HG02759 (cell line): ENCODE measurements at regions not wholly inside any gene's neighbourhood (a gene's known extent, or its start where the extent isn't known, plus 50 kb on each side); places are given as distances from the start of the nearest gene placed in this dataset.
"Not testable (repeated sequence)": the region's sequence is repeated elsewhere in the genome, so short reads cannot be mapped to it uniquely, and the experiment has no call there.

Source experiments
- ATAC-seq: cut with Tn5 transposase; IDR thresholded peaks from one replicate; pipeline ENCODE4 v1.9.1; 2021; ENCODE audit warnings: mild to moderate bottlenecking, moderate library complexity; ENCODE audit not compliant: unreplicated experiment

- ATAC-seq: no peak
Observed at GRCh38 chr5:124554746-124555578, 191.5 kb downstream of the ZNF608 start.

GRCh38 chr5:124553911-124554310 lies 192.5 kb downstream of the ZNF608 start:
- no peak for ATAC-seq

GRCh38 chr5:124552526-124552925 lies 193.9 kb downstream of the ZNF608 start:
- no peak for ATAC-seq

- ATAC-seq: no peak
Observed at GRCh38 chr5:124551939-124552279, 194.5 kb downstream of the ZNF608 start.

DNA sequence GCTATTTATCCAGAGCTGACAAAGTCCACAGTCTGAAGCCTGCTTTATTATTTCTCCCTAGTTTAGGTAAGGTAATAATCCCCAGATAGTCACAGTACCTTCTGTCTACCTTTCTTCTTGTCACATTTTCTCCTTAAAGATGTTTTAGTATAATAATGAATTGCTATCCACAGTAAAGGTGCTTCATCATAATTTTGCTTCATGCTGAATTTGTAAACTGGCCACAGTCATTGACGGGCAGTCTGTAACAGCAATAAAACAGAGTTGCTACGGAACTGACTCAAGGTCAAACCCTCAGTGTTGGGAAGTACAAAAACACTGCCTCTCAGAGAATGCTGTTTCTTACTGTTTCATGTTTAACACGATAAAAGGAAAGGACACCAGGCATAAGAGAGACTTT lies 195.7 kb downstream of the ZNF608 start:
- ATAC-seq: no peak

GRCh38 chr5:124549891-124550436 lies 196.5 kb downstream of the ZNF608 start:
- no peak for ATAC-seq

- ATAC-seq: no peak
Observed at GRCh38 chr5:124546643-124547042, 199.8 kb downstream of the ZNF608 start.

GRCh38 chr5:124544366-124545055 lies 201.9 kb downstream of the ZNF608 start:
- ATAC-seq: peak; percentile 96

DNA sequence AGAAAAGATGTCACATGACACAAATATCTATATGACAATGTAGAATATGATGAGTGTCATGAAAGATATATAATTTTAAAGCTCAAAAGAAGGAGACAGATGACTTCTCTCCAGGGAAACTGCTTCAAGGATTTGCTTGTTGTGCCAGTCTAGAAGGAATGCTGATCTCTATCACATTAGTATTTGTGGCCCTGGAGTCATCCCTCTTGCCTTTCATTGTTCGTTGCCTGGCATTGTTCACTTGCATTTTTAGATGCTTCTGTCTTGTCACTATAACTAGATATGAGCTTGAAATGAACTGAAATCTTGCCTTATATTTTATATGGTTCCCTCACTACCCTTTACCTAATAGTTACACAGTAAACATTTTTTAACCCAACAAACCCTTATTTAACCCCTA lies 207.5 kb downstream of the ZNF608 start:
- no peak for ATAC-seq

GRCh38 chr5:124538191-124538590 lies 208.2 kb downstream of the ZNF608 start:
- ATAC-seq: no peak

- no peak for ATAC-seq
Observed at GRCh38 chr5:124537522-124537921, 208.9 kb downstream of the ZNF608 start.

GRCh38 chr5:124537107-124537506 lies 209.3 kb downstream of the ZNF608 start:
- no peak for ATAC-seq

DNA sequence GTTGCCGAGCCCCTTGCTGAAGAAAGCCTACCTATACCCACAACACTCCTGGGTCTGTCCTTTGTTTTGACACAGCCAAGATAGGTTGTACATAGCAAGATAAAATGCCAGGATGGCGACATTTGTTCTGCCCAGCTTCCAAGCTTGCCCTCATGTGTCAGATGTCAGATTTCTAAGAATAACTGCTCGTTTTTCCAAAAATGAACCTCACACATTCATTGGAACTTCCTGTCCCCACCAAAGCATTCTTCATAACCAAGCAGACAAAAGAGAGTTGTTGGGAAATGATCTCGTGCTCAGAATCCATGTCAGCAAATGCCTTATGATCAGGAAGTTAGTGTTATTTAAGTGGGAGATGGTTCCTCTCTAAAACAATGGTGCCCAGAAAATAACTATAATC lies 210.1 kb downstream of the ZNF608 start:
- no peak for ATAC-seq

DNA sequence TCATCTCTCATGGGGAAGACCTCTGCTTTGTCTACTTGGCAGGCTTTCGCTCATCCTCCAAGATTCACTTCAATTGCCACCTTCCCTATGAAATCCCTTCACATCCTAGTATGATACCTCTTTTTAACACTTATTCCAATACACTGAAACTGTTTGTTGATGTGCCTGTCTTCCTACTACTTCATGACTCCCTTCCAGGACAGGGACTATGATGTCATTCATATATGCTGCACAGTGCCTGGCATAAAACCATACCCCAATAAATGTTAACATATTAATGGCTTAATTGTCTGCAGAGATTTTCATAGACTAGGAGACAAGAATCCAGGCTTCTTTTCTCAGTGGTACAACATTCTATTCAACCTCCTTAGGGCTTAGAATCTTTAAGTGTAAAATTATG lies 215.5 kb downstream of the ZNF608 start:
- ATAC-seq: no peak

DNA sequence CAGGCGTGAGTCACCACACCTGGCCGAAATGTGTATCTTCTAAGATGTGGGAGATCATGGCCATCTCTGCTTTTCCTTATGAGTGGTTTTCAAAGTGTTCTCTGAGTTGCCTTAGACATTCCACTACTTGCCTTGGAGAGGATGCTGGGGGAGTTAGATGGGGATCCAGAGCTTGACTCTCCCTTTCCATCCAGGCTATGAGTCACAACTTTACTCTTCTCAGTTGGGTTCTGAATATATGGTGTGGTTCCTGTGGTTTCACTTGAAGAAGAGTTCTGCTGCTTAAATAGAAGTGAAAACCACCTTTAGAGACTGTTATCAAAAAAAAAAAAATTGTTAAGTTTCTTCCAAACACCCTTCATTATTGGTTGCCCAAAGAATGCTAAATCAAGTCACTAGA lies 217.6 kb downstream of the ZNF608 start:
- no peak for ATAC-seq

DNA sequence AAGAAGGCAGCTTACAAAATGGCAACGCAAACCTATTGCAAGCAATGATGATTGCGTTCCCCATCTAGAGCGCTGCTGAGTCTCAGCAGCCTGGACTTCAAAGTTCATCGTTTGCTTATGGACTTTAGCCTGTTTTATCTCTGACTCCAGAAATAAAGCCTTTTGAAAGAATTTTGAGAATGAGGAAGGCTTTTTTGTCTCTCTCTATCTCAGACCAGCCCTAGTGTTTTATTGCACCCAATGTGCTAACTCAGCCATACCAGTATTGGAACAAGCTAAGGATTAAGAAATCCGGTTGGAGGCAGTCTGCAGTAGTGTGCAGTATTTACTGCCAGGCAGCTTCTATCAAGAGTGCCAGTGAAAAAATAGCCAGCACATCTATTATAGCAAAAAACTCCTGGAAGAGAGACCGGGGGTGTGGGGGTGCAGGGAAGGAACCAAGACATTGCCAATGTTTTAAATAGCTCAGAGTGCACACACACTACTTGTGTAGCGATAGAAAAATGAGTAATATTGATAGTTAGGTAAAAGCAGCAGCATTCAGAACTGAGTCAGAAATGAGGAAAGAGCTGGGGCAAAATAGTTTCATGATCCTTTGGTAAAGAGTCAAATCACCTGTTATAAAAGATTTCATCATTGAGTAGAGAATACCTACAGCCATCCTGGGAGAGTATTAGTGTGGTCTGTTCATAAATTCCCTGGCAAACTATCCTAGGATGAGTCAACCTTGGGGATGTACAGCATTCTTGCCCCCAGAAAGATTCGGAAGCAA lies 219.0 kb downstream of the ZNF608 start:
- ATAC-seq: peak; percentile 40

- not testable (repeated sequence) for ATAC-seq
Observed at GRCh38 chr5:124526079-124526478, 220.4 kb downstream of the ZNF608 start.

DNA sequence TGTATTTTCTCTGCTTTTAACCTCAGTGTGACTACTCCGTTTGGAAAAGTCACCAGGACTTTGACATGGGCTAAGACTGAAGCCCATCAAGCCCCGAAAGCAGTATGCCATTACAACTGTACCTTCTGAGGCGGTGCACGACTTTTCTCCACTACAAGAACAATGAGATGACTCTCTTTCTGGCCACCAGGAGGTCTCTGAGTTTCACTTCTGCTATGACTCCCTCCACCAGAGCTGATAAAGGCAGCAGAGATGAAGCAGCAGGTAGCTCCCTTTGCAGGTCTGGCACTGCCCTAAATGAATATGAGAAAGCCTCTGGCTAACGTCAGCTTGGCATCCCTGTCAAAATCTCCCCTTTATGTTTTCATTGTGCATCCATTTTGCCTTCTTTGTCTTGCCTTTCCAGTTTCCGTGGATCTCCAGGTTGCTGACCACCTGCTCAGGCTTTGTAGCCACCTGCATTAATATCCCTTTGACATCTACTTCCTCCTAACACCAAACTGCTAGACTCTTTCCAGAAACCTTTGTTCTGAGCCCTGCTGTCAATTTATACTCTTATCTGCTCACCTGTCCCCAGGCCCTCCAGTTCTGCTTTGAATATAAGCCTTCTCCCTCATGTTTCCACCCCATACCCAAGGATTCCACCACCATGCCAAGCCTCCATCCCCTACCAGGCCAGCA lies 221.7 kb downstream of the ZNF608 start:
- peak; percentile 92 for ATAC-seq

DNA sequence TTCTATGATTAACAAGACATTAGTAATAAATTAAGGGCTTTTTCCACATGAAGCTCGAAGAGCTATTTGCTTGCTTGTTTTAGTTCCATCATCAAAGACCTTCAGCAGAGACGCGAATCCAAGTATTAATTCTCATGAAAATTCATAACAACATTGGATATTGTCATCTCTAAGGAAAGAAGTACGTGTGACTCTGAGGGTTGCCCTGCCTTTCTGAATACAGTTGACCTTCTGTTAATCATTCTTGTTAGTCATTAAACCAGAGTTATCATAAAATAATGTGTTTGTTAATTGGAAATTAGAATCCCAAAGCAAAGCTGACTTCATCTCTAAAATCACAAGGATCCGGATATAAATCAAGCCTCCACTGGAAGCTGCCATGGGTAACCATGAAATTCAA lies 222.5 kb downstream of the ZNF608 start:
- ATAC-seq: no peak

DNA sequence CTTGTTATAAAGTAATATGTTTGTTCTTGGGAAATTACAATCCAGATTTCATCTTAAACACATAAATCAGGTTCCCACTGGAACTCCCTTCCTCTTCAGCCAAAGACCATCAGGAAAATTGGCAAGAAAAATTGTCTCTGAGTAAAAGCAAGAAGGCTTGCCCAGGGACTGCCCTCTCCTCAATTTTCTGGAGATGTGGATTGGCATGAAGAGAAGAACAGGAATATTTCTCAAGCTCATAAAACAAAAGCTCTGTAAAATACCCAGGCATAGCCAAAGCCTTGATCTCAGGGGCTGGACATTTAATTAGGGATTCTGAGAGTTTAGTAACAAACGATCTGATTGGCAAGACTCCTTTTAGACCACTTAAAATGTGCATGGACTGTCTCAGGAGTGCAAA lies 223.4 kb downstream of the ZNF608 start:
- no peak for ATAC-seq
